ENCODE measurements at regions not wholly inside any gene's neighbourhood (a gene's known extent, or its start where the extent isn't known, plus 50 kb on each side); places are given as distances from the start of the nearest gene placed in this dataset.

DNA sequence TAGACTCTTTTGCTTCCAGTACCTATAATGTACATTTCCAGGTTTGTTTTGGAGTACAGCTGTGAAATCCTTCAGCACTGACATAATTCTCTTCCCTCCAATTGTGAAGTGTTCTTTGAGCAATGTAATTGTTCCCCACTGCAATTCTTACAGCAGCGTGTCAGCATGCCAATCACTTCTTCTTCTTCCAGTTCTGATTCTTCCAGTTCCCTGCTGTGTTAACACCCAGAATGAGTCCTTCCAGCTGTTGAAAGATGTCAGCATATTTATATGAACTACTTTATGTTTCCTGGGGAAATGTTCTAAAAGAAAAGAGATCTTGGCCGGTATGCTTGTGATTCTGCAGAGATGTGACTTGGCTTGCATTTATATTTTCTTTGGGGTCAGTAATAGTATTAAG, 213.9 kb downstream of the UNC5CL start:
- no peak overlapping the region for H3K27ac ChIP-seq (ENCODE audit: low read depth, low read length)
- no peak overlapping the region for H3K4me2 ChIP-seq (ENCODE audit: low read length)
- RAD21 ChIA-PET (ENCODE audit: low non-redundant PET in 1 of 2, low total read pairs in 2 of 2, uncharacterized antibody in 2 of 2, unreplicated experiment in 2 of 2) = no interaction called here
- H3K4me3 ChIP-seq (replicated peaks in 1 of 2; ENCODE audit: low read depth in 1 of 2, low read length in 2 of 2) = no peak overlapping the region
- H3K36me3 ChIP-seq (ENCODE audit: control insufficient read depth in 1 of 2, insufficient read depth in 2 of 2, low read length in 2 of 2) = no peaks in the 10 kb centered on the region
- H2AFZ ChIP-seq (ENCODE audit: low read depth, low read length, poor library complexity, severe bottlenecking) = no peak overlapping the region
- H3K9ac ChIP-seq (ENCODE audit: low read length) = no peak overlapping the region
- no peaks in the 10 kb centered on the region for H3K9me3 ChIP-seq (ENCODE audit: control insufficient read depth in 1 of 2, insufficient read depth in 1 of 2, low read depth in 1 of 2, low read length in 2 of 2)
- CTCF ChIA-PET = no interaction called here
- POLR2A ChIA-PET = no interaction called here
- TF ChIP-seq YY1 (IDR thresholded peaks at IDR 0.05; ENCODE audit: extremely low read depth, insufficient replicate concordance, low read depth, low read length) (no peak), CEBPB (IDR thresholded peaks at IDR 0.05; ENCODE audit: low read depth) (no peak), SIN3A (IDR thresholded peaks at IDR 0.05; ENCODE audit: low read depth) (no peak), RAD21 (IDR thresholded peaks at IDR 0.05; ENCODE audit: low read depth) (no peak), POLR2A (IDR thresholded peaks at IDR 0.05; ENCODE audit: borderline replicate concordance, extremely low read depth, insufficient read depth, insufficient read length) (no peak), ZNF274 (IDR thresholded peaks at IDR 0.05; ENCODE audit: low read depth, low read length) (no peak), TCF7L2 (IDR thresholded peaks at IDR 0.05; ENCODE audit: borderline replicate concordance, extremely low read depth, insufficient read depth, insufficient read length) (no peak), CBX3 (IDR thresholded peaks at IDR 0.05; ENCODE audit: low read depth) (no peak), EGR1 (IDR thresholded peaks at IDR 0.05; ENCODE audit: low read depth) (no peak), POLR2AphosphoS5 (IDR thresholded peaks at IDR 0.05; ENCODE audit: low read depth, low read length) (no peak), SP1 (IDR thresholded peaks at IDR 0.05; ENCODE audit: low read depth) (no peak)
- TF ChIP-seq, protein P1, sequence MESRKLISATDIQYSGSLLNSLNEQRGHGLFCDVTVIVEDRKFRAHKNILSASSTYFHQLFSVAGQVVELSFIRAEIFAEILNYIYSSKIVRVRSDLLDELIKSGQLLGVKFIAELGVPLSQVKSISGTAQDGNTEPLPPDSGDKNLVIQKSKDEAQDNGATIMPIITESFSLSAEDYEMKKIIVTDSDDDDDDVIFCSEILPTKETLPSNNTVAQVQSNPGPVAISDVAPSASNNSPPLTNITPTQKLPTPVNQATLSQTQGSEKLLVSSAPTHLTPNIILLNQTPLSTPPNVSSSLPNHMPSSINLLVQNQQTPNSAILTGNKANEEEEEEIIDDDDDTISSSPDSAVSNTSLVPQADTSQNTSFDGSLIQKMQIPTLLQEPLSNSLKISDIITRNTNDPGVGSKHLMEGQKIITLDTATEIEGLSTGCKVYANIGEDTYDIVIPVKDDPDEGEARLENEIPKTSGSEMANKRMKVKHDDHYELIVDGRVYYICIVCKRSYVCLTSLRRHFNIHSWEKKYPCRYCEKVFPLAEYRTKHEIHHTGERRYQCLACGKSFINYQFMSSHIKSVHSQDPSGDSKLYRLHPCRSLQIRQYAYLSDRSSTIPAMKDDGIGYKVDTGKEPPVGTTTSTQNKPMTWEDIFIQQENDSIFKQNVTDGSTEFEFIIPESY (IDR thresholded peaks at IDR 0.05; ENCODE audit: extremely low read depth, insufficient replicate concordance, low read length) = no peak
- TF ChIP-seq, protein P2, sequence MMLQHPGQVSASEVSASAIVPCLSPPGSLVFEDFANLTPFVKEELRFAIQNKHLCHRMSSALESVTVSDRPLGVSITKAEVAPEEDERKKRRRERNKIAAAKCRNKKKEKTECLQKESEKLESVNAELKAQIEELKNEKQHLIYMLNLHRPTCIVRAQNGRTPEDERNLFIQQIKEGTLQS (IDR thresholded peaks at IDR 0.05) = no peak
- no TSS peak for BruUV-seq (replicated peaks)
- ATAC-seq = no peak
- H3K27me3 ChIP-seq (ENCODE audit: insufficient read depth, low read length) = 0 out of 2 replicates have a peak, but pooled peaks cover 2% of the 10 kb centered on the region
- intact Hi-C loops (cut with micrococcal nuclease) = loop anchor here (10.0 kb wide), 1 partner anchor 200 kb away; no protein-coding TSS in a partner anchor
- H3K79me2 ChIP-seq (ENCODE audit: insufficient read depth, low read length) = no peaks in the 10 kb centered on the region
- DNase-seq (ENCODE audit: low read depth, low spot score) = no peak
- H3K4me1 ChIP-seq (ENCODE audit: control insufficient read depth in 1 of 2, insufficient read depth in 2 of 2, low read length in 2 of 2) = no peaks in the 10 kb centered on the region
- no peaks in the 10 kb centered on the region for H3K9me2 ChIP-seq (ENCODE audit: insufficient read depth)
- H4K20me1 ChIP-seq (ENCODE audit: insufficient read depth) = no peaks in the 10 kb centered on the region

All from HCT116 (cell line).